ENCODE measurements at regions not wholly inside any gene's neighbourhood (a gene's known extent, or its start where the extent isn't known, plus 50 kb on each side); places are given as distances from the start of the nearest gene placed in this dataset.

GRCh38 chr1:119312500-119312899 lies 56.1 kb upstream of the HAO2 start:
- H3K36me3 ChIP-seq (ENCODE audit: control insufficient read depth in 4 of 4, insufficient read depth in 3 of 4, low read depth in 1 of 4, low read length in 3 of 4), result peaks cover 0 to 1% (median 0%) of the 10 kb centered on the region in 4 donors
- H3K27me3 ChIP-seq (ENCODE audit: control insufficient read depth in 4 of 4, insufficient read depth in 4 of 4, low read length in 3 of 4), result no peaks in the 10 kb centered on the region
- no peak for DNase-seq (ENCODE audit: low spot score)
- no peak for TF ChIP-seq SP1 (IDR thresholded peaks at IDR 0.05)
- TF ChIP-seq FOXA1 (IDR thresholded peaks at IDR 0.05), result no peak
- no peak for TF ChIP-seq TAF1 (conservative IDR thresholded peaks at IDR 0.05)
- no peak for TF ChIP-seq RXRA (IDR thresholded peaks at IDR 0.05)
- no peak for TF ChIP-seq HNF4A (conservative IDR thresholded peaks at IDR 0.05)
- TF ChIP-seq MAX (IDR thresholded peaks at IDR 0.05), result no peak
- TF ChIP-seq GABPA (IDR thresholded peaks at IDR 0.05 in 1 of 2, conservative IDR thresholded peaks at IDR 0.05 in 1 of 2), result no peak
- no peak for TF ChIP-seq CTCF (IDR thresholded peaks at IDR 0.05; ENCODE audit: low read depth, low read length, missing input control)
- no peak for TF ChIP-seq EGR1 (IDR thresholded peaks at IDR 0.05; ENCODE audit: low read depth in 2 of 2)
- 95% methylated on average over 4 of the region's 4 CpGs for WGBS
- peaks cover 3 to 16% (median 11%) of the 10 kb centered on the region in 4 donors for H3K4me1 ChIP-seq (ENCODE audit: control insufficient read depth in 4 of 4, insufficient read depth in 4 of 4, low read length in 3 of 4)
- no peaks in the 10 kb centered on the region for H3K9me3 ChIP-seq (ENCODE audit: control insufficient read depth in 4 of 4, low read length in 3 of 4)
- no peak overlapping the region for H3K27ac ChIP-seq (ENCODE audit: low read depth in 1 of 2, low read length in 2 of 2)
- H3K9ac ChIP-seq (ENCODE audit: low read depth in 1 of 2, low read length in 2 of 2), result no peak overlapping the region
- no peak overlapping the region for H3K4me3 ChIP-seq (ENCODE audit: low read depth in 1 of 3, low read length in 3 of 3)

DNA sequence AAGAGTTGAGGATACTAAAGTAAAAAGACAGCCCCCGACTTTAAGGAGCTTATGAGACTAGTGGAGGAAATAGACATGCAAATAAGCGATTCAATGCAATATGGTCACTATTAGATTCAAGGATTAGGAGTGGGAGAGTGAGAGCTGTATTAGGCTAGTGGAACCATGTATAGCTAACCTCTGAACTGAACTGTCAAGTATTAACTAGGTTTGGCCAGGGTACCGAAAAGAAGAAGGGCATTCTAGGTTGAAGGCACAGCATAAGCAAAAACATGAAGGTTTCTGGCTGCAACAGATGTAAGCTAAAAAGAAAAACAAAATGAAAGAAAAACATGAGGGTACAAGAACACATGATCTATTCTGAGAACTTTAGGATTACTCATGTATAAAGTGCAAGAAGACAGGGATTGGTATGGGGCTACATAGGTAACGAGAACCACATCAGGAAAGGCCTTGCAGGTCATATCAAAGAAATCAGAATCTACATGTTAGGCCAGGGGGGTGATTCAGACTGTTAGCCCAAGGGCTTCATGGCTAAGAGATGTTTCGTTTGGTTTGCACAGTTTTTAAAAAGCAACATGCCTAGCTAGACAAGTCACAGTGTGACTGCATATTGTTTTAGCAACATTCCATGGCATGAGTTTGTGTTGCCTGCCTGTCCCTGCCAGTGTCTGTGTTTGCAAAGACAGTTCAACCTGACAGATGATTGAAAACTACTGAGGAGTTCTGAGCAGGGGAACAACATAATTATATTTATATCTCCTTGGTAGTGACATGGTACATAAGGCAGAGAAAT lies 54.4 kb upstream of the HAO2 start:
- H3K4me1 ChIP-seq (ENCODE audit: control insufficient read depth in 4 of 4, insufficient read depth in 4 of 4, low read length in 3 of 4), result peaks cover 3 to 16% (median 11%) of the 10 kb centered on the region in 4 donors
- peaks cover 0 to 2% (median 0%) of the 10 kb centered on the region in 4 donors for H3K36me3 ChIP-seq (ENCODE audit: control insufficient read depth in 4 of 4, insufficient read depth in 3 of 4, low read depth in 1 of 4, low read length in 3 of 4)
- H3K4me3 ChIP-seq (ENCODE audit: low read depth in 1 of 3, low read length in 3 of 3), result no peak overlapping the region
- H3K9ac ChIP-seq (ENCODE audit: low read depth in 1 of 2, low read length in 2 of 2), result no peak overlapping the region
- no peaks in the 10 kb centered on the region for H3K9me3 ChIP-seq (ENCODE audit: control insufficient read depth in 4 of 4, low read length in 3 of 4)
- DNase-seq (ENCODE audit: low spot score), result no peak
- 76% methylated on average over 5 of the region's 5 CpGs for WGBS
- no peak overlapping the region for H3K27ac ChIP-seq (ENCODE audit: low read depth in 1 of 2, low read length in 2 of 2)
- no peaks in the 10 kb centered on the region for H3K27me3 ChIP-seq (ENCODE audit: control insufficient read depth in 4 of 4, insufficient read depth in 4 of 4, low read length in 3 of 4)
- TF ChIP-seq TAF1 (conservative IDR thresholded peaks at IDR 0.05) (no peak), HNF4G (IDR thresholded peaks at IDR 0.05) (no peak), REST (IDR thresholded peaks at IDR 0.05) (no peak), GABPA (IDR thresholded peaks at IDR 0.05 in 1 of 2, conservative IDR thresholded peaks at IDR 0.05 in 1 of 2) (no peak), HNF4A (conservative IDR thresholded peaks at IDR 0.05) (no peak), FOXA1 (IDR thresholded peaks at IDR 0.05) (no peak), FOXA2 (IDR thresholded peaks at IDR 0.05) (no peak), CTCF (IDR thresholded peaks at IDR 0.05; ENCODE audit: low read depth, low read length, missing input control) (no peak), RAD21 (IDR thresholded peaks at IDR 0.05) (no peak), MAX (IDR thresholded peaks at IDR 0.05) (no peak), SP1 (IDR thresholded peaks at IDR 0.05) (no peak)
- TF ChIP-seq, protein P1, sequence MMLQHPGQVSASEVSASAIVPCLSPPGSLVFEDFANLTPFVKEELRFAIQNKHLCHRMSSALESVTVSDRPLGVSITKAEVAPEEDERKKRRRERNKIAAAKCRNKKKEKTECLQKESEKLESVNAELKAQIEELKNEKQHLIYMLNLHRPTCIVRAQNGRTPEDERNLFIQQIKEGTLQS (IDR thresholded peaks at IDR 0.05), result no peak

Data from liver (tissue), 8 donors.